Choroid plexus epithelial cell (primary cell): ENCODE measurements at regions not wholly inside any gene's neighbourhood (a gene's known extent, or its start where the extent isn't known, plus 50 kb on each side); places are given as distances from the start of the nearest gene placed in this dataset.

Experiments
- DNase-seq: peaks from one replicate; pipeline ENCODE4 v3.0.0-alpha.2; 2010; ENCODE audit warnings: low read depth
- H3K4me3 ChIP-seq: 2 replicates; pipeline ENCODE4 v1.5.1; 2011; ENCODE audit warnings: low read depth, mild to moderate bottlenecking, control low read depth, low read length, moderate library complexity
- TF ChIP-seq, protein P1 (sequence below): conservative IDR thresholded peaks from 2 replicates; pipeline ENCODE4 v1.5.1; 2011; ENCODE audit warnings: low read depth, mild to moderate bottlenecking, control low read depth, inconsistent platforms, low read length, moderate library complexity

DNA sequence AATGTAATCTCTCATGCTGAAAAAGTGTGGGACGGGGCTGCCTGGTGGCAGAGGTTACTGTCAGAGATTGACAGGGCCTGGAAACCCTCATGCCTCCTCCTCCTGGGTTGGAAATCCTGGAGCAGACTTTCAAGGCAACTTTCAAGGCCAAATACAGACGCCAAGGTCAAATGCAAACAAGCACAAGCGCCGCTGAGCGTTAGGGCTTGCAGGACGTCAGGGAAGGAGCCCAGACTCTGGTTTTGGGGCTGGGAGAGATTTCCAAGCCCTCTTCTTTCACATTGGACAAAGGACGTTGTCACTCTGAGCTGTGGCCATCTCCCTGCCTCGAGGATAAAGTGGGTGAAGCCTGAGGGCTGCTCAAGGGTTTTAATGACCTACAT is 120.1 kb downstream of the TWIST2 start:
- H3K4me3 ChIP-seq = no peak overlapping the region
- TF ChIP-seq, protein P1, sequence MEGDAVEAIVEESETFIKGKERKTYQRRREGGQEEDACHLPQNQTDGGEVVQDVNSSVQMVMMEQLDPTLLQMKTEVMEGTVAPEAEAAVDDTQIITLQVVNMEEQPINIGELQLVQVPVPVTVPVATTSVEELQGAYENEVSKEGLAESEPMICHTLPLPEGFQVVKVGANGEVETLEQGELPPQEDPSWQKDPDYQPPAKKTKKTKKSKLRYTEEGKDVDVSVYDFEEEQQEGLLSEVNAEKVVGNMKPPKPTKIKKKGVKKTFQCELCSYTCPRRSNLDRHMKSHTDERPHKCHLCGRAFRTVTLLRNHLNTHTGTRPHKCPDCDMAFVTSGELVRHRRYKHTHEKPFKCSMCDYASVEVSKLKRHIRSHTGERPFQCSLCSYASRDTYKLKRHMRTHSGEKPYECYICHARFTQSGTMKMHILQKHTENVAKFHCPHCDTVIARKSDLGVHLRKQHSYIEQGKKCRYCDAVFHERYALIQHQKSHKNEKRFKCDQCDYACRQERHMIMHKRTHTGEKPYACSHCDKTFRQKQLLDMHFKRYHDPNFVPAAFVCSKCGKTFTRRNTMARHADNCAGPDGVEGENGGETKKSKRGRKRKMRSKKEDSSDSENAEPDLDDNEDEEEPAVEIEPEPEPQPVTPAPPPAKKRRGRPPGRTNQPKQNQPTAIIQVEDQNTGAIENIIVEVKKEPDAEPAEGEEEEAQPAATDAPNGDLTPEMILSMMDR = no peak
- DNase-seq = no peak

GRCh38 chr2:238968616-238969384 is 120.9 kb downstream of the TWIST2 start:
- DNase-seq = no peak
- TF ChIP-seq, protein P1 = no peak
- no peak overlapping the region for H3K4me3 ChIP-seq

DNA sequence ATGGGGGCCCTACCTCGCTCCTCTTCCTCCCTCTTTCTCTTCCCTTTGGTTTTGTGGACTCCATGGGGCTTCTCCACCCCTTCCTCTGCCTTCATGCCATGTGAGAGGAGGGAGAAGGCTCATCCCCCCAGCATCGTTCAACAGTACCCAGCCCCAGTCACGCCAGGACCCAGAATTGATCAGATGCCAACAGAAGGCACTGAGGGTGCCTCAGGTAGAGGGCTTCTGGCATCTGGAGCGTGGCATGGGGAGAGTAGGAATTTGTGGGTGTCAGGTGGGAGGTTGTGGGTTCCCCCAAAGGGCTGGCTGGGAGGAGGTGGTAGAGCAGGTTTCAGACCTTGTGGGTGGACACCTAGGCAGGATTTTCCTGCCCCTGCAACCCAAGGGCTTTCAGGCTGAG is 122.0 kb downstream of the TWIST2 start:
- DNase-seq = no peak
- TF ChIP-seq, protein P1 = no peak
- H3K4me3 ChIP-seq = no peak overlapping the region

DNA sequence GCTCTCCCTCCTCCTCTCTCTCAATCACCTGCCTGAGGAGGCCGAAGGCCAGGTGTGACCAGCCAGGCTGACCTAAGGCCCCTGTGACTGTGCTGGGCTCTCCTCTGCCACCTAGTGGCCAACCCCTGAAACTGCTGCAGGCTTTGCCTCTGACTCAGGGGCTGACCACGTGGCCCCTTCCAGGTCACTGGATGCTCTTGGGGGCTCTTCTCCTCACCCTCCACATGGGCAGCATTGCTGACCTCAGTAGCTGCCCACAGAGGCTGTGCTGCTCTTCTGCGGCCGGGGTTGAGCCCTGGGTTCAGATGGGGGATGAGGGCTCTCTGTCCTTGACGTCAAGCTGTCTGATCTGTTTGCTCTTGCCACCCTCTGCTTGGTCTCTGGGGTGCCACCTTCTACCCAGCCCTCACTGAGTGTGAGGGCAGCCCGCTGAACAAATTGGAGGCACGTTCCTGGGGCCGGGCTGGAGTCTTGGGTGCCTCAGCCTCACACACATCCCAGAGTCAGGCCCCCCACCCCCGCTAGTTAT is 122.7 kb downstream of the TWIST2 start:
- no peak overlapping the region for H3K4me3 ChIP-seq
- TF ChIP-seq, protein P1 = peak; percentile 100
- peak; percentile 67 for DNase-seq

GRCh38 chr2:238971318-238972145 is 123.6 kb downstream of the TWIST2 start:
- no peak for DNase-seq
- TF ChIP-seq, protein P1 = no peak
- H3K4me3 ChIP-seq = no peak overlapping the region

DNA sequence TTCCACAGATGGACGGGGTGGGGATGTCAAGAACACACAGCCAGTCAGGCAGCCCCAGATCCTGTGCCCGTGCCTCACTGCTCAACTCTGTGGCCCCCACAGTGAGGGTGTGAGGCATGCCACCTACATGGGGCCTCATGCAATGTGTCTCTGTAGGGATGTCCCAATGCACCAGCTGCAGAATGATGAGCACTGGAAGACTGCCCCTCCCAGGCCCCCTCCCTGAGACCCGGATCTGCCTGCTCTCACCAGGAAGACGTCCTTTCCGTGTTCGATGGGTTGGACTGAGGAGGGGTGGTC is 124.2 kb downstream of the TWIST2 start:
- TF ChIP-seq, protein P1 = no peak
- no peak for DNase-seq
- H3K4me3 ChIP-seq = no peak overlapping the region
